Fibroblast of the conjunctiva (primary cell): ENCODE measurements at regions not wholly inside any gene's neighbourhood (a gene's known extent, or its start where the extent isn't known, plus 50 kb on each side); places are given as distances from the start of the nearest gene placed in this dataset.
"Not testable (repeated sequence)": the region's sequence is repeated elsewhere in the genome, so short reads cannot be mapped to it uniquely, and the experiment has no call there.

Experiments used
- DNase-seq: peaks from one replicate; pipeline ENCODE4 v3.0.0-alpha.2; 2010; ENCODE audit warnings: low read depth

DNA sequence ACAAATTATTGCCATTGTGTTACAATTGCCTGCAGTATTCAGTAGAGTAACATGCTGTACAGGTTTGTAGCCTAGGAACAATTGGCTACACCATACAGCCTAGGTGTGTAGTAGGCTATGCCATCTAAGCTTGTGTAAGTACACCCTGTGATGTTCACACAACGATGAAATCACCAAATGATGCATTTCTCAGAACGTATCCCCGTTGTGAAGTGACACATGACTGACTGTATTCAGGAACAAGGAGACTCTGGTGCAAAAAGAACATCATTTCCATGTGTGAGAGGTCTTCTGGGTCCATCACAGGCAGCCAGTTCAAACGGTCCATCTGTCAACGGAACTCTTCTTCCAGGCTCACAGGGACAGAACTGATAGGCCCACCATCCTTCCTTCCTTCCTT is 263.7 kb downstream of the ANAPC1 start:
- no peak for DNase-seq

DNA sequence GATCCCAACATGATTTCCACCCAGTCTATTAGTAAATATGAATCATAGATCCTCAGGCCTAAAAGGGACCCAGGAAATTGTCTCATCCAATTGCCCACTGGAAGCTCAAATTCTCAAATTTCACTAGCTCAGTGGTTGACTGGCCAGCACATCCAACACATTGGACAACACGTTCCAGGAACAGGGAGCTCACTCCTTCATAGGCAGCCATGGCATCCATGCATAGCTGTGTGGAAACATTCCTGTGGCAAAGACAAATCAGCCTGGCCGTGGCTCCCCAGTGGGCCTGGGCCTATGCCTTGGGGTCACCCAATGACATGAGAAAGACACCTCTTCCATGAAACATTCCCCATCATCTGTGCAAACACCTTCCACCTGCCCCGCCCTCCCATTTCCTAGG is 261.1 kb downstream of the ANAPC1 start:
- no peak for DNase-seq

DNA sequence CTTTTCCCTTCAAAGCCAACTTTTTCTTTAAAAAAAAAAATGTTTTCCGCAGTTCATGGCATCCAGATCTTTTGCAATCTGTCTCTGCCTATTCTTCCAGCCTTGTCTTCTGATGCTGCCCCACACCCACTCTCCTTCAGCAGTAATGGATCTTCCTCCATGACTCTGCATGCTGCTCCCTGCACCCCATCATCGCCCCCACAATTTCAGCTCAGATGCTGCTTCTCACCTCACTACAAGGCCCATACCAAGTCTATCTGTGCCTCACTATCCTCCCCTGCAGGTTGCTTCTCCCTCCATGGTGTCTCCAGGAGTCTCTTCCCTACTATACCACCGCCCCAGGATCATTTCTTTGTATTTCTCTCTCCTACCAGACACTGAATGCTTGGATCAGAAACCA is 260.6 kb downstream of the ANAPC1 start:
- DNase-seq: no peak

DNA sequence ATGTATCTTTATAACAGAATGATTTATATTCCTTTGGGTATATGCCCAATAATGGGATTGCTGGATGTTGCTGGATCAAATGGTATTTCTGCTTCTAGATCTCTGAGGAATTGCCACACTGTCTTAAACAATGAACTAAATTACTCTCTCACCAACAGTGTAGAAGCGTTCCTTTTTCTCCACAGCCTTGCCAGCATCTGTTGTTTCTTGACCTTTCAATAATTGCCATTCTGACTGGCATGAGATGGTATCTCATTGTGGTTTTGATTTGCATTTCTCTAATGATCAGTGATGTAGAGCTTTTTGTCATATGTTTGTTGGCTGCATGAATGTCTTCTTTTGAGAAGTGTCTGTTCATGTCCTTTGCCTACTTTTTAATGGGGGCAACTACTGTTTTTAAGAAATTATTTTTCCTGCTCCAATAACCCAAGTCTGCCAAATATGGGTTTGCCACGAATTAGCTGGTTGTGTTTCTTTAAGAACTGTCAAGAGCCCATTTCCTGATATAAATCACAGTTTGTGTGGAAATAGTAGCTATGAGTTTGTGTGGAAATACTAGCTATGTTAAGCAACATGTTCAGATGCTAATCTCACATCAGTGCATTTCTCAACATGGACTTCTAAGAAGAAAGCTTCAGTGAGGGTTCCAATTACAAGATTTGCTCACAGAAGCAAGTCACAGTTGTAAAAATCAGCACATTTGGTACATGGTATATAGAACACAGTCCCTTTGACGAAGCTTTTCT is 259.4 kb downstream of the ANAPC1 start:
- peak; percentile 82 for DNase-seq

DNA sequence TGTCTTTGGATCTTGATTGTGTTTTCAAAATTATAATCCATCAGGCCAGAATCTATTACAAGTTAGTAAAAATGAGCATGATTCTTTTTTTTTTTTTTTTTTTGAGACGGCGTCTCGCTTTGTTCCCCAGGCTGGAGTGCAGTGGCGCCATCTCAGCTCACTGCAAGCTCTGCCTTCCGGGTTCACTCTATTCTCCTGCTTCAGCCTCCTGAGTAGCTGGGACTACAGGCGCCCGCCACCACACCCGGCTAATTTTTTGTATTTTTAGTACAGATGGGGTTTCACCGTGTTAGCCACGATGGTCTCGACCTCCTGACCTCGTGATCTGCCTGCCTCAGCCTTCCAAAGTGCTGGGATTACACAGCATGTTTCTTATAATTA is 258.8 kb downstream of the ANAPC1 start:
- not testable (repeated sequence) for DNase-seq

DNA sequence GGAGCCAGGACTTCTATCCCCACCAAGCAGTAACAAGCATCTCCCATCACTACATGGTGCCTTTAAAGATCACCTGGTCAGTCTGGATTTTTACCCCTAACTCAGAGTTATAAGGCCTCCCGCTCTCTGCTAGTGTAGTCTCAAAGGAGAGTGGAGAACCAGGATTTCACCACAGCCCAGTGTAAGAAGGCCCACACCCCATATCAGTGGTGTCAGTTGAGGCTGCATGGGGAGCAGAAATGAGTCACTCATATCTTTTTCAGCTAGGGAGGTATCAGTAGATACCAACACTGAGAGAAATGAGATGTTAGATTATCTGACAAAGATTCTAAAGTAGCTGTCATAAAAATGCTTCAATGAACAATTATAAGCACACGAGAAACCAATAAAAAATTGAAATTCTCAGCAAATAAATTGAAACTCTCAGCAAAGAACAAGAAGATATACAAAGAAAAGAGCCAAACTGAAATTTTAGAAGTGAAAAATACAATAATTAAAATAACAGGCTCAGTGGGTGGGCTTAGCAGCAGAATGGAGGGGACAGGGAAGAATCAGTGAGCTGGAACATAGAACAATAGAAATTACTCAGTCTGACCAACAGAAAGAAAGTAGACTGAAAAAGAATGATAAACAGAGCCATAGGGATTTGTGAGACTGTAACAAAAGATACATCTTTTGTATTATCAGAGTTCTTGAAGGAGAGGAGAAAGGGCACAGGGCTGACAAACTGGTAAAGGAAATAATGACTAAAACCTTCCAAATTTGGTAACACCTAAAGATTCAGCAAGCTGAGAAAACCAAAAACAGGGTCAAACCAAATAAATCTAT is 257.7 kb downstream of the ANAPC1 start:
- DNase-seq: no peak

DNA sequence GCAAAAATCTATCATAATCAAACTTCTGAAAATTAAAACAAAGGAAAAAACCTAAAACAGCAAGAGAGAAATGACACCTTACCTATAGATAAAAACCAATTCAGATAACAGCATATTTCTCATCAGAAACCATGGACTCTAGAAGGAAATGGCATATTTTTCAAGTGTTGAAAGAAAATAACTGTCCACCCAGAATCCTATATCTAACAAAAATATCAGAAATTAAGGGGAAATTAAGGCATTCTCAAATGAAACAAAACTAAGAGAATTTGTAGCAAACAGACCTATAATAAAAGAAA is 257.2 kb downstream of the ANAPC1 start:
- DNase-seq: no peak

DNA sequence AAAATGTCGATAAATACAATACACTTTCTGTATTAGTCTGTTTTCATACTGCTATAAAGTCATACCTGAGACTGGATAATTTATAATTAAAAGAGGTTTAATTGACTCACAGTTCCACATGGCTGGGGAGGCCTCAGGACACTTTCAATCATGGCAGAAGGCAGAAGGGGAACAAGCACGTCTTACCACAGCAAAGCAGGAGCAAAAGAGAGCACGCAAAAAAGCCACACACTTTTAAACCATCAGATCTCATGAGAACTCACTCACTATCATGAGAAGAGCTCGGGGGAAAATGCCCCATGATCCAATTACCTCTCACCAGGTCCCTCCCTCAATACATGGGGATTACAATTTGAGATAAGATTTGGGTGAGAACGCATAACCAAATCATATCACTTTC is 256.7 kb downstream of the ANAPC1 start:
- no peak for DNase-seq

DNA sequence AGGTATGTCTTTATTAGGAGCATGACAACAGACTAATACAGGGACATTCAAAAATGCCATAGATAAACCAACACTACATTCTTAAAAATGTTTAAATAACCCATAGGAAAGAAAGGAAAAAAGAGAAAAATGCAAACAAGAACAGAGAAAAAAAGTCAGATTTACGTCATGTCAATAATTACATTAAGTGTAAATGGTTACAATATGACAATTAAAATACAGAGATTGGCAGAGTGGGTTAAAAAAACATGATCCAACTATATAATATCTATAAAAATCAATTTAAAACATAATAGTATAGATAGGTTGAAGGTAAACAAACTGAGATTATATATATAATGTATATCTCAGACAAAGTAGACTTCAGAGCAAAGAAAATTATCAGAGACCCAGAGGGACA is 255.8 kb downstream of the ANAPC1 start:
- no peak for DNase-seq

DNA sequence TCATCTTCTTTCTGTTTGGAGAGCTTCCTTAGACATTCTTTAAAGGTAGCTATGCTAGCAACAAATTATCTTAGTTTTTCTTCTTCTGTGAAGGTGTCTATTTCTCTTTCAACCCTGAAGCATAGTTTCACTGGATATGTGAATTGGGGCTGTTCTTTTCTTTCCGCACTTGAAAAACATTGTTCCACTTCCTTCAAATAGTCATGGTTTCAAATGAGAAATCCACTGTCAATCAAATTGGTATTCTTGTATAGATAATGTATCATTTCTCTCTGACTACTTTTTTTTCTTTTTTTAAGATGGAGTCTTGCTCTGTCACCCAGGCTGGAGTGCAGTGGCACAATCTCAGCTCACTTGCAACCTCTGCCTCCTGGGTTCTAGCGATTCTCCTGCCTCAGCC is 254.0 kb downstream of the ANAPC1 start:
- no peak for DNase-seq

DNA sequence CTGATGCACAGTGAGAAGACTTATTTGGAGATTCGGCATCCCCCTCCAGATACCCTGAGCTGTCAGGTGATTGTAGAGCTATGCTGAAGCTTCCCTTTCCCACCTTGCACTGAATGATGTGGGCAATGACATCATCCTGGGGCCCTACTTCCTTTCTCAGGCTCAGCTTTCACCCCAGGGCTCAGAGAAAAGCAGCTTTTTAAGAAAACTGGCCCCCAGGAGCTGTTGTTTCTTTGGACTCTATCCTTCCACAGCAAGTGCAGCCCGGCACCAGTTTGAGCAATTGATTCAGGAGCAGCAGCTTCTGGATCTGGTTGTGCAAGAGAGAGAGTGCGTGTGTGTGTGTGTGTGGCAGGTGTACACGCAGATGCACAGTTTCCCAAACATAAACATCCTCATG is 251.3 kb downstream of the ANAPC1 start:
- no peak for DNase-seq

DNA sequence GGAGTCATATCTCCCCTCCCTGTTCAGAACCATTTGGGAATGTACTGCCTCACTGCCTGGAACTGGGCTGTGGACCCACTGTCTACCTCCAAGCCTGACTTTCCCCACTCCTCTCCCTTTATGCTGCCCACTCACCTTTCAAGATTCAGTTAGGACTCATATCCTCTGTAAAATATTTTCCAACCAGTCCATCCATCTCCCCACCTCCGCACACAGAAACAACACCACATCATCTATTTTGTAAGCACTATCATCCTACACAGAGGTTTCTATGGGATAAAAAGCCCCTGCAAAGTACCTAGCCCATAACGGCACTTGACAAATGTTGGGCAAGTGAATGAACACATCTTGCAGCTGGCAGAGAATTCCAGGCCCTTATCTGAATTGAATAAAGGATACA is 250.8 kb downstream of the ANAPC1 start:
- no peak for DNase-seq

DNA sequence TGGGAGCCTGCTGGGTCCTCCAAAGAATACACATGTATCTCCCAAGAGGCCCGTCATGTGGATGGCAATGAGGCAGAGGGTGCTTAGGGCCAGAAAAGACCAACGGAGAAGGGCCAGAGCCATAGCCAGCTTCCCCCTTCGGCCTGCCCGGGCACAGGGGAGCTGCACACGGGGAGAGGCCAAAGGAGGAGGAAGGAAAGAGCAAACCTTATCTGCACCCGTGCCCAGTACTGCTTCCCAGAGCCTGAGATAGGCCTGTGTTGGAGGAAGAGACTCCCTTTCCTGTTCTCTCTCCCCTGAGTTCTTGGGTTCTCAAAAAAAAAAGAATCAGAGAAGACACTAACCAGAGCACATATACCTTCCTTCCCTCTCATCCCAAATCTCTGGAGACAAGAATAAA is 250.3 kb downstream of the ANAPC1 start:
- no peak for DNase-seq

DNA sequence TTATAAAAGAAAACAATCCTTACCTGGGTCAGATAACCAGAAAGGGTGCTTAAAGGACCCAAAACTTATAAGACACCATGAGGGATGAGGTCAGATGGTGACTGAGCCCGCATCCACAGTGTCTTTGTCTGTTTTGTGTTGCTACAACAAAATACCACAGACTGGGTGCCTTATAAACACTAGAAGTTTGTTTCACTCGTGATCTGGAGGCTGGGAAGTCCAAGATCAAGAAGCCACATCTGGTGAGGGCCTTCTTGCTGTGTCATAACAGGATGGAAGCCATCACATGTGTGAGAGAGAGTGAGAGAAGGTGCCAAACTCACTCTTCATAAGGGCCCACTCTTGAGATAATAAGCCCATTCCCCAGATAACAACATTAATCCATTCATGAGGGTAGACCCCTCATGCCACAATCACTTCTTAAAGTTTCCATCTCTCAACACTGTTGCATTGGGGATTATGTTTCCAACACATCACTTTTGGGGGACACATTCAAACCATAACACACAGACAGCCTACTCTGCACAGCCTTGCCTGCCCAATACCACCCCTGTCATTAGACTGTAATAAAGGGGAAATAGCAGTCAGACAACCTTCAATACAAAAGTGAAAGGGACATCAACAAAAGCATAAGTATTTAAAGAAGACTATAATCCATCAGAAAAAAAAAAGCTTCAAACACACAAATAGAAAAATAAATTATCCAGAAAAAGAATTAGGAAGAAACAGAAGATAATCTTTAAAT is 249.8 kb downstream of the ANAPC1 start:
- DNase-seq: no peak

DNA sequence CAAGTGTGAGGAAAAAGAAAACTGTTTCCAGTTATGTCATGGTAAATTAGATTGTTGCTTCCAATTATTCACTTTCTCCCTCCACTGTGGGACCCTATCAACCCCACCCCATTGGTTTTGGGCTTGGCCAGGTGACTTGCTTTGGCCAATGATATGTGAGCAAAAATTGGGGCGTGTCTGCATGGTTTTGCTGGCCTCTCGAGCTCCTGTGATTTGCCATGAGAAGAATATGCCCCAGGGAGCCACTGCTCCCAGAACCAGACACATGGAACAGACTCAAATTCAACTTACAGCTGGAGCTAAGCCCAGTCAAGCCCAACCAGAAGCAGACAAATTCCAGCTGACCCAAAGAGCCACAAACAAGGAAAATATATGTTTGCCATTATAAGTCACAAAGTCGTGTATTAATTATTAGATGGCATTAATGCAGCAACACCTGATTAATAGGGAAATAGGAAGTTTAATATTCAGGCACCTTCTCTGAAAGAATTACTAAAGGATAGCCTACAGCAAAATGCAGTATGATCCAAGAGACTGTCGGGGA is 248.9 kb downstream of the ANAPC1 start:
- no peak for DNase-seq

DNA sequence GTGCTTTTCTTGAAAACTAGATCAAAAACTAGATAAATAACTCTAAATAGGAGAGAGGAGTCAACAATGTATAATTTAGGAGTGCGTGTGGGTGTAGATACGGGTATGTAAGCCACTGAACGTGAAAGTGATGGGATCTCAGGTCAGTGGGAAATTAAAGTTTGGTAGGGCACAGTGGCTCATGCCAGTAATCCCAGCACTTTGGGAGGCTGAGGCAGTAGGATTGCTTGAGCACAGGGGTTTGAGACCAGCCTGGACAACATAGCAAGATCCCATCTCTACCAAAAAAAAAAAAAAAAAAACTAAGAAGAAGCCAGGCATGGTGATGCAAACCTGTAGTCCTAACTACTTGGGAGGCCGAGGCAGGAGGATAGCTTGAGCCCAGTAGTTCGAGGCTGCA is 247.1 kb downstream of the ANAPC1 start:
- no peak for DNase-seq

DNA sequence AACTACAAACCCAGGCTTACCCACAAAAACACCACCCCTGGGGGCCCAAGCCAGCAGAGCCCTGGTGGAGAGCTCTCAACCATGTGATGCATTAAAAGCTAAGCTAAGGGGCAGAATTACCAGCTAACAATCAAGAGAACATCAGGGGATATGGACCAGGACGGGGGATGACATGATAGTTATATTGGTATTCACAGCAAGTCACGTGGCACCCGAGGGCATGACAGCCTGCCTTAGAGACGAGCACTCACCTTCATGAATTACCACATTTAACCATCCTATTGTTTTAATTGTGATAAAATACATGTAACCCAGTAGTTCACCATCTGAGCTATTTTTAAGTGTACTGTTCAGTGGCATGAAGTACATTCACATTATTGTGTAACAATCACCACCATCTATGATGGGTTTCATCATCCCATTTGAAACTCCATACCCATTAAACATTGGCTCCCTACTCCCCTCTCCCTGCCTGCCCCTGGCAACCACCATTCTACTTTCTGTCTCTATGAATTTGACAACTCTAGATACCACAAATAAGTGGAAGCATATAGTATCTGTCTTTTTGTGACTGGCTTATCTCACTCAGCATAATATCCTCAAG is 245.6 kb downstream of the ANAPC1 start:
- DNase-seq: no peak

DNA sequence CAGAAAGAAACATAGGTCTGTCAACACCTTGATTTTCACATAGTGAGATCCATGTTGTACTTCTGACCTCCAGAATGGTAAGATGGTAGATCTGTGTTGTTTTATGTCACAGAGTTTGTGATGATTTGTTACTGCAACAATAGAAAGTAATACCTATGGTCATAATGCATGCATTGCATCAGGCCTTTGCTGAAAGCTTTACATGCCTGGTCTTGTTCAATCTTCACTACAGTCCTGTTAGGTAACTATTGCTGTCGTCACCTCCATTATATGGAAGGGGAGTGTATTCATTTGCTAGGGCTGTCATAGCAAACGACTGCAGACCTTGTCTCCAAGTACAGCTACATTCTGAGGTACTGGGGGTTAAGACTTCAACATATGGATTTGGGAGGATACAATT is 243.5 kb downstream of the ANAPC1 start:
- no peak for DNase-seq

DNA sequence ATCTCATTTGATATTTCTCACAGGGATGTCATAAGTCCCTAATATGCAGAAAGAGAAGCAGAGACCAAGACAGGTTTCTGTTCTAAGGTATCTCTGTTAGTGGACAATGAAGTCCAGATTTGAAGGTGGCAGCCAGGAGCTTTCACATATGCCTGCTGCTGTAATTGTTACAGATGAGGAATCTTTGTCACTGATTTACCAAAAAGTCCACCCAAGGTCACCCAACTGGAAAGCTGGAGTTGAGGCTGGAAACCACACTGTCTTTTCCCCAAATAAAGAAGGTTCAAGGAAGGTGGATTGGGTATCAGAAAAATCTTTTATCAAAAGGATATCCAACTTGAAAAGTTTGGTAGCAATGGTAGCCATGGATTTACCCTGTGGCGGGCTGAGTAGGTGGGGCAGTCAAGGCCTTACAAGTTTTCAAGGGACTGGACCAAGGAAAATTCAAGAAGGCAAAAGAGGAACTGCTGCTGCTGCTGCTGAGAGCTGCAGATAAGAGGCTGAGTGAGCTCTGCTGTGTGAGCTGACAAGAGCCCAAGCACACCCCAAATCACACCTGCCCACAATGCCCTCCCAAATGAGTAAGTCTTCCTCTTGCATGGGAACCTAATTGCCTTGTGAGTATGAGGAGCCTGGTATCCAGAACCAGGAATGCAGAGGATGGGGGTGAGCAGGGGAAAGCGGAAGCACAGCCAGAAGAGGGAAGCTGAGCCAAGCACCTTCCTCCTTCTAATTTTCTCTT is 241.2 kb downstream of the ANAPC1 start:
- DNase-seq: no peak

DNA sequence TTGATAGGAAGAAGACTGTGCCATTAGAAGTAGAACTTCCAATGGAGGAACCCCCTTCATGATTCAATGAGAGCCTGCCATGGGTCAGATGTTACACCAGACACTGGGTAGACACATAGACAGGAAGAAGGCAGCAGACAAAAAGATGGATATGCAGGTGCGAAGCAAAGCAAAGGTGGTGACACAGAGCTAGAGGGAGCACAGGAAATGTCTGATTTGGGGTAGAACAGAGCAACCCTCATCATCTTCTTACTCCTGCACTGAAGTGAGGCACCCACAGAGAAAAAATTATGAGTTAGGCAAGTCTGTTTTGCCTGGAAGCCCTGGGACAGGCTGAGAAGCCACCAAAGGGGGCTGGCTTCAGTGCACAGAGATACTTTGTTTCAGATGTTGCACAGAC is 240.2 kb downstream of the ANAPC1 start:
- DNase-seq: no peak

DNA sequence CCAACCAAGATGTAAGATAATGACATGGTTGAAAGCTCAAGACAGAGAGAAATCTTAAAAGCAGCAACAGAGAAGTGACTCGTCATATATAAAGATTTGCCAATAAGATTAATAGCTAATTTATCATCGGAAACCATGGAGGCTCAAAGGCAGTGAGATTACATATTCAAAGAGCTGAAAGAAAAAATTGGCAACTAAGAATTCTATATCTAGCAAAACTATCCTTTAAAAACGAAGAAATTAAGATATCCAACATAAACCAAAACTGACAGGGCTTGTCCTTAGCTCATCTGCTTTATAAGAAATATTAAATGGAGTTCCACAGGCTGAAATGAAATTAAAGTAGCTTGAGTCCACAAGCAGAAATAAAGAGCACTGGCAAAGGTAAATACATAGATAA is 236.6 kb downstream of the ANAPC1 start:
- DNase-seq: no peak

DNA sequence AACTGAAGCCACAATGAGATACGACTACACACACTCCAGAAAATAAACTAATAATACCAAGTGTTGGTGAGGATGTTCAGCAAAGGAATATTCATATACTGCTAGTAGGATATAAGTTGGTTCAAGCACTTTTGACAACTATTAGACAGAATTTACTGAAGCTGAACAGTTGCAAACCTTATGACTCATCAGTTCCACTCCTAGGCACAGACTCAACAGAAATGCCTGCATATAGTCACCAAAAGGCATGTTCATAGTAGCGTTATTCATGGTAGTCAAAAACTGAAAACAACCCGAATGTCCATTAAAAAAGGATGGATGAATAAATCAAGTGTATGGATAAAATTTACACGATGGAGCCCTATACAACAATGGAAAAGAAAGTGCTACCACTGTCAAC is 232.0 kb downstream of the ANAPC1 start:
- no peak for DNase-seq
